Fibroblast of skin of back (primary cell): ENCODE measurements at regions not wholly inside any gene's neighbourhood (a gene's known extent, or its start where the extent isn't known, plus 50 kb on each side); places are given as distances from the start of the nearest gene placed in this dataset.
A peak's percentile ranks its signal among the peaks of the same experiment; 100 is the strongest.
"Not testable (repeated sequence)": the region's sequence is repeated elsewhere in the genome, so short reads cannot be mapped to it uniquely, and the experiment has no call there.

Source experiments
- DNase-seq: peaks from one replicate; pipeline ENCODE4 v3.0.0-alpha.2; 2013

DNA sequence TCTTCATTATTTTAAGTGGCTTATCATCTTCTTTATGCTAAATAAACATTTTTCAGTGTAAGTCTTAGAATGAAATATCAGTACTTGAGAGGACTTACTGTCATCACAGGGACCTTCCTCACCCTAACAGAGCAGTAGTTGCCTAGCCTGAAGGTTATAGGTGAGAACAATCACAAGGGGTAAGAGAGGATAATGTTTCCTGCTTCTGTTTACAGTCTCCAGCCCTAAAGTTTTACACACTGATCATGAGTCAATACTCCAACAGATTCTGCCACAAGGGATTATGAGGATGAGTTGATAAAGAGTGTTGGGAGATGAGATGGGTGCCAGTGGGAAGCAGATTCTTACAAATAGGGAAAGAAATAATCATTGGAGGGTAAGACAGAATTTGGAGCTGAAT lies 265.1 kb upstream of the DAB2 start:
- DNase-seq = no peak

DNA sequence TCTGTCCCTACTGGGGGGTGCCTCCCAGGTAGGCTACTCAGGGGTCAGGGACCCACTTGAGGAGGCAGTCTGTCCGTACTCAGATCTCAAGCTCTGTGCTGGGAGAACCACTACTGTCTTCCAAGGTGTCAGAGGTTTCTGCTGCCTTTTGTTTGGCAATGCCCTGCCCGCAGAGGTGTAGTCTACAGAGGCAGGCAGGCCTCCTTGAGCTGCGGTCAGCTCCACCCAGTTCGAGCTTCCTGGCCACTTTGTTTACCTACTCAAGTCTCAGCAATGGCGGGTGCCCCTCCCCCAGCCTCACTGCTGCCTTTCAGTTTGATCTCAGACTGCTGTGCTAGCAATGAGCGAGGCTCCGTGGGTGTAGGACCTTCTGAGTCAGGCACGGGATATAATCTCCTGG lies 263.1 kb upstream of the DAB2 start:
- not testable (repeated sequence) for DNase-seq

DNA sequence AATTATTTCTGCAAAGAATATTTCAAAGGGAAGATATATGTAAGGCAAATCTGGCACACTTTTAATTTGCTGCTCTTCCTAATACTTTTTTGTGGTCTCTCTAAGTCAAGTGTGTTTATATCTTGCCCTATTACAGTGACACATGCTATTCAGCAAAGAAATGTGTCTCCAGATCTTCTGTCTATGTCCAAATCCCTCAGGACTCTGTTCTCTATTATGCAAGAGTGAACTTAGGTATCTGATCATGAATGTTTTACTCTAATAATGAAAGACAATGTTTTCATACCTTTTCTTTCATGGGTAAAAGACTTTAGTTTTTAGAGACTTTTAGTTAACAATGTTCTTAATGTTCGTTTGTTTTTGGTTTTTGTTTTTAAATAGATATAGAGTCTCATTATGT lies 255.4 kb upstream of the DAB2 start:
- DNase-seq = no peak

DNA sequence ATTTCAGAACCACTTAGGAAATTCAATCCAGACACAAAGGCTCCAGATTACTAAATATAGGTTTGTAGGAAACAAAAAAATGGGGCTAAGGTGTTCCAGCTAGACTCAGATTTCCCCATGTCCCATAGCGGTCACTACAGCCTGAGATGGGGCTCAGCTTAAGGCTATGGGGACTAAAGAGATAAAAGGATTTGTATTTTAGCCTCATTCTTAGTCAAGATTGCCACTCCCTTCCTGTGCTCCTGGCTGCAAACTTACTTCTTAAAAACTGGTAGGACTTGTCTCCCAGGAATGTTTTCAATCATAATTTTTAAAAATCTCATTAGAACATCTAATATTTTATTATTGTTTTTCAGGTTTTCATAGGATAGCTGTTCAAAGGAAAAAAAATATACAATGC lies 253.8 kb upstream of the DAB2 start:
- DNase-seq = no peak

DNA sequence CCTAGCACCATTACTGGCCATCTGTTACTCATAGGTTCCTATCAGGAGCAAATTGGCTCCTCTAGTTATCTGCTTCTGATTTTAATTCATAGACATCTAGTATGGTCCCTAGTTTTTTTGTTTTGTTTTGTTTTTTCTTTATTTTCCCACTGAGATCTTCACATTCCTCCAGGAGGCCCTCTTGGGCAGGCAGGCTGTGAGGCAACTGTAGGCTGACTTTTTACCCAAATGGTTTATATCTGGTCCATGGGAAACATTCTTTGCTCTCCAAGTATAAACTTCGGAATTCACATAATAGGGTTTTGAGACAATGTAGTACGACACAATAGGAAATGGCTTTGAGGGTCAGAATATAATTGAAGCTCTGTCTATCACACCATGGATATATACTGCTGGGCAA lies 250.9 kb upstream of the DAB2 start:
- peak; percentile 38 for DNase-seq

DNA sequence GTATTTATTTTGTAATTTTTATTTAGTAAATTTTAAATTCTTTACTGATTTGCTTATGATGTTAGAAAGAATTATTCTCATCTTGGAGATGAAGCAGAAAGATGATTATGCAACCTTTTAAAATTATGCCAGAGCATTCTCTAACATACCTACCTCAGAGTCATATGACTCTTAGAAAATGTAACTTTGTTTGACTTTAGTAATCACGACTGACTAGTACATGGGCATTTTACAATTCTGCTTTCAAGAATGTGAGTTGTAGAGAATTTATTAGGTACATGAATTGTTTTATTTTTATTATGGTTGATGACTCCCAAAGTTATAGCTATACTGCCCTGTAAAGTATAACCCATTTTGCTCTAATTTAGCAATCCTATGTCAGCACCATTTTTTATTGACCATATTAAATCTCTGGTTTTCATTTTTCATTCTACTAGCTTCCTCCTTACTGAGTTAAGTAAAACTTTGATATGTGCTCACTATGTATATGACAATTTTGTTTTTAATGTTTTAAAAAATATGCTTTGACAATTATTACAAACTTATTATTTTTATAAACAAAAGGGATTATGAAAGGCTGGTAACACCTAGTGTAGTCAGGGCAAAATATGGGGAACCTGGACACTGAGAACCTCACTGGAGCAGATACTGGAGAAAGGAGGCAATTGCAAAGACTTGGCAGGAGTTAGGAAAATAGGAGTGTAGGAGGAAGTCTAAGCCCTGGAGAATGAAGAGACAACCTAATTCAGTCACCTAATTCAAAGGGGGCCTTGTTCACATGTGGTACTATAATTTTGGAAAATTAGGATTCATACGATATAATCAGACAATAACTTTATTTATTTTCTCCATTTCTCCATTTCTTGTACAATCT lies 249.7 kb upstream of the DAB2 start:
- DNase-seq = no peak

DNA sequence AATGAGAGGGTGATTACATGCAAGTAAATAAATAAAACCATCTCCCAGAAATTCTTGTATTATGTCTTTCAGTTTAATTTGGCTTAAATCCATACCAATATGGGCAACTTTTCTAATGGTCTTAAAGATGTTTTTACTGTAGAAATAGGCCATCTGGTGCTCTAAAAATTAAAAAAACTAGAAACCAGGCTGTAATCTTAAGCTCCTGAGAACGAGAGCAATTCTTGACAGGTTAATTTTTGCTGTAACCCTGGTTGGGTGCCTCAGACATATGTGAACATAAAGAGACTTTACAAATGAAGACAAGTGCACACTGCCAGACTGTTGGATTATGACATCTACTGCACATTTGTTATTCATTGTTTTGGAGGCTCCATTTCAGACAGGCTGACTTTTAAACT lies 246.8 kb upstream of the DAB2 start:
- DNase-seq = peak; percentile 17

DNA sequence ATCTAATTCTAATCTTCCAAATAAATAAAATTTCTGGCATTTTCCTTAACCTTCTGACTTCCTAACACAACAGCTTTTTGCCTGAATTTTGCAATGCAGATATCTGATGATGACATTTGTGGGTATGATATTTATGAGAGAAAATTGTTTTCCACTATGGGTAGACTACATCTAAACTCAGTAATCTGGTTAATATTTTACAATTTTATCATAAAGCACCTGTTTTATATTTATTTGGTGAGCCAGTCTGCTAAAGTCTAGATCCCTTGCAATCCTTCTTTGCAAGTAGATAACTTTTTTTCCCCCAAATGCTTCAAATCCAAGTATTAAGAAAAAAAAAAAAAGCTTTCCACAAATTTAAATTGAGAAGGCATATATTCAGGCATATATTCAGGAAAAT lies 246.2 kb upstream of the DAB2 start:
- DNase-seq = no peak

DNA sequence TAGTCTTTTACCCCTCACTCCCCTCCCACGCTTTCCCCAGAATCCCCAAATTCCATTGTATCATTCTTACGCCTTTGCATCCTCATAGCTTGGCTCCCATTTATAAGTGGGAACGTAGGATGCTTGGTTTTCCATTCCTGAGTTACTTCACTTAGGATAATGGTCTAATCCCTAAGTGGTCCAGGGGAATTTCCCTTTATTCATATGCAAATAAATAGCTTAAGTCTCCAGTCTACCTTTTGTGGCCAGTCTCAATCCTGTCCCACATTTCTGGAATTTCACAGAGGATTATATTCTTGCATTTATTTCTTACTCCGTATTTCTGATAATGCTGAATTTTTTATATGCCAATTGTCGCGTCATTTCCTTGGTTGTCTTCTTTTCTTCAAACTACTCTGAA lies 245.6 kb upstream of the DAB2 start:
- no peak for DNase-seq

DNA sequence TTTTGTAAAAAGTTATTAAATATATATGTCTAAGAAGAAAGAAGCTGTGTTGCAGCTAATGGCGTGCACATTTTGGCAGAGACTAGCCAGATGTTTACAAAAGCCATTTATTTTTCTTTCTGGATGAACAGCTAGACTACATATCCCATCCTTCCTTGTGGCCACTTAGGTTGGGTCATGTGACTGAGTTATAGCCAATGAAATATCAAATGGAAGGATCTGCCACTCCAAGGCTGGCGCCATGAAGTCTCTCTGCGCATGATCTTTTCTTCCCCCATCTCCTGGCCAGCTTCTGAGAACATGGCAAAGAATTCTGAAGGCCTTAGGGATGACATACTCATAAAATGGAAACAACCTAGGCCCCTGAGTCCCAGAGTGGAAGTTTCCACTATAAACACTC lies 244.2 kb upstream of the DAB2 start:
- no peak for DNase-seq

DNA sequence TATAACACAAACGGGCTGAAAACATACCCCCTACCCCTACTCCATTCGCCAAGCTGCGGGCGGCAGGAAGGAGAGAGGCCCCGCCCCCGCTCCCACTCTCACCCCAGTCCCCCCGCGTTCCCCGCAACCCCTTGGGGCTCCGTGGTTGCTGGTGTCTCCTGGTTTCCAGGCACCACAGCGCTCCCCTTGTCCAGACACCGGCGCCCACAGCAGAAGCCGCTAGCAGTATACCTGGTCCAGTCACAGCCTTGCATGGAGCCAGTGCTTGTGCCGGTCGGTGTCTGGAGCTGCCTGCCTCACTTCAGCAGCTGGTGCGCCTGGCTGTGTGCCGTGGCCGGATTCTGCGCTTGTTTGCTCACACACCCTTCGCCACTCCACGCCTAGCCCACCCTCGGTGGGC lies 240.5 kb upstream of the DAB2 start:
- no peak for DNase-seq

DNA sequence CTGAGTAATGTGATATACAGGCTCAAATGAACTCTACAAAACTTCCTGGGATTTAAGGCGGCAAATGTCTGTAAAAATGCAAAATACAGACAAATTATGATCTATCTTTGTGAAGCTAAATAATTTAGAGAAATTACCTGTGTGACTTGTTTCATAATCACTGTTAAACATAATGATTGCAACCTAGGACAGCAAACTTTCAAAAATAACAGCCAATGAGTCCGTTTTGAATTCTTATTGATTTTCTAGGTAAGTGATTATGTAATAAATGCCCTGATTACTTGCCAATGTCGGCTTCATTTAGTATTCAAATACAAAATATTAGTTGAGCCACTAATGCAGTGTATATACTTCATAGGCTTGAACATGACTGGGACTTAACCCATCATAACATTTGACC lies 238.2 kb upstream of the DAB2 start:
- DNase-seq = no peak

DNA sequence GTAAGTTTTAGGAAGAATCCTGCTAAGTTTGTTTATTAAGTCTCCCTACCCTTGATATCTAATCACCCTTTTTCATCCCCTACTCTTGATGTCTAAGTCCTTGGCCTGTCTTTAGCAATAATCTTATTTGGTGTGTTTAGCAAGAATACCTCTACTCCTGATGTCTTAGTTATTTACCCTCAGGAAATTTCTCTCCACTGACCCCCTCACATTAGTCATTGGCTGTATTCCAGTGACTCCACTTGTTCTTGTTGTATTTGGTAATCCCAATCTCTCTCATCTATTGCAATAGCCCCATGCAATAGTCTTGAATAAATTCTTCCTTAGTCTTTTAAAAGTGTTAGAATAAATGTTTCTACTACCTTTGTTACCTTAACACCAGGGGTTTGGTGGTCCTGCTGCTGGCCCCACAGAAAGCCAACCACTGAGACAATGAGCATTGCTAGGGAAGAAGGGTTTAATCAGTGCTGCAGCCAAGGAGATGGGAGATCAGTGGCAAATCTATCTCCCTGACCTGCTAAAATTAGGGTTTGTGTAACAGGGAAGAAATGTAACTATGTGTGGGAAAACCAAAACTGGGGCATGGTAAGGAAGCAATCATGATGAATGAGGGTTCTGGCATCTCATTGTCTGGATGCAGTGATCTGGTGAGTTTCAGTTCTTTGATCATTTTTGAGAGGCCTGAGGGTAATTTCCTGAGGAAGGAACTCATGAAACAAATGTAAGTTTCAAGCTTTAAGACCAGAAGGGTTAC lies 236.4 kb upstream of the DAB2 start:
- peak; percentile 85 for DNase-seq

DNA sequence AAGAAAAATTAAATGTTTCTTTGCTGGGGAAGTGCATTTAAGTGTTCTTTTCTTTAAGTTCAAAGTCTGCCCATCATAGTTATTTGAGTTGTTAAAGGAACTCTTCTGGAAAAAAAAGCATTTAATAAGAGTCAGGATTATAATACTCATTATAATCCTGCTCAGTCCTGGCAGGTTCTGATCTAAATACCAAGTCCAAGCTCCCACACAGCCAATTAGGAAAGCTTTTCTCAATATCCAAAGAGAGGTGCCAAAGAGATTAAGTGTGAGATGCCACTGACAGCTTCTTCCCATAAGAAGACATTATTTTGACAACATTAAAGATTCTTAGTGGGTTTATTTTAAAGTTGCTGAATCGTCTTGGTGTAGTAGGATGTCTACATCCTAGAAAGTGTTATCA lies 235.2 kb upstream of the DAB2 start:
- no peak for DNase-seq

DNA sequence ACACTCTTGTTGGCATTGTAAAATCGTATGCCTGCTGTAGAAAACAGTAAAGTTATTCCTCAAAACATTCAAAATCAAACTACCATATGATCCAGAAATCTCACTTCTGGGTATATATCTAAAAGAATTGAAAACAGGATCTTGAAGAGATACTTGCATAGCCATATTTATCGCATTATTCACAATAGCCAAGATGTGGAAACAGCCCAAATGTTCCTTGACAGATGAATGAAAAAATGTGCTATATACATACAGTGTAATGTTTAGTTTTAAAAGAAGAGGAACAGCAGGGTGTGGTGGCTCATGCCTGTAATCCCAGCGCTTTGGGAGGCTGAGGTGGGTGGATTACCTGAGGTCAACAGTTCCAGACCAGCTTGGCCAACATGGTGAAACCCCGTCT lies 234.1 kb upstream of the DAB2 start:
- peak; percentile 54 for DNase-seq

DNA sequence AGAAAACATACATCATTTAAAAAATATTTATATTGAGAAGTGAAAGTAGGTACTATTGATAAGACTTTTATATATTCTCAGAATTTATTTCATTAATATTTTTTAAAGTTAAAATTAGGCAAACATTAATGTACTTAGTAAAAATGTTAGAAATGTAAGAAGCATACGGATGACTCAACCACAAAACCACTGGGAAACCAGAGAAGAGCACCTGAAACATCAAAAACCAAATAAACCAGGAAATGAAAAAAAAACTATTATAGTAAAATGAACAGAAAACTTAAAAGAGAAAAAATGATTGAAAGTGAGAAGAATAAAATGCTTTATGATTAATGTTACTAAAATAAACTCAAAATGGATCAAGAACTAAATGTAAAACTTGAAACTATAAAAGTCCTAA lies 233.2 kb upstream of the DAB2 start:
- peak; percentile 12 for DNase-seq

DNA sequence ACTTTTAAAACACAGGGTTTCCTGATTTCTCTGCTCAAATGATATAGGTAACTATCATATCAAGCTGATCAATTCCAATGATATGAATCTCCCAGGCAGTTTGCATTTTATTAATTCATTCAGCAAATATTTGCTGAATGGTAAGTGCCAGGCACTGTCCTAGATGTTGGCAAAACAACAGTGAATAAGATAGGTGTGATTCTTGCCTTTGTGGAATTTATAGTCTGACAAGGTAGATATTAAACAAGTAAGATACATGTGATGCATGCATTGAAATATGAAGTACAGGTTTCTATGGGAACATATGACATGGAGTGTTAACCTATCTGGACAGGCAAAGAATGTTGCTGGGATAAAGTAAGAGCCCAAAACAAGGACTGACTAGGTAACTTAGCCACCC lies 231.8 kb upstream of the DAB2 start:
- DNase-seq = no peak

DNA sequence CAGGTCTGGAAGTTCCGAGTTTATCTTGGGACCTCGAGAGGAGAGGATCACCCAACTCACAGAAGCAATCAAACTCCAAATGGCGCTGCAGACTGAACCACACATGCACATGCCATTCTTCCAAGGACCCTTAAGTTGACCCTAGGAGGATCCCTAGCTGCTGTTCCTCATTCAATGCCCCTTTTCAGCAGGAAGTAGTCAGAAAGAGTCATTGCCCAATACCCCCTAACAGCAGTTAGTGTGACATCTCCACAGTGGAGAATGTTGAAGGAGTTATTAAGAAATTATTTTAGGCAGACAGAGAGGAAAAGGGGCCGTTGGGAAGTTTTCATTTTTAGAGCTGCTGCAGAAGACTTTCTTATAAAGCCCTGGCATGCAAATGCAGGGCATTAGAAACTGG lies 229.9 kb upstream of the DAB2 start:
- no peak for DNase-seq

DNA sequence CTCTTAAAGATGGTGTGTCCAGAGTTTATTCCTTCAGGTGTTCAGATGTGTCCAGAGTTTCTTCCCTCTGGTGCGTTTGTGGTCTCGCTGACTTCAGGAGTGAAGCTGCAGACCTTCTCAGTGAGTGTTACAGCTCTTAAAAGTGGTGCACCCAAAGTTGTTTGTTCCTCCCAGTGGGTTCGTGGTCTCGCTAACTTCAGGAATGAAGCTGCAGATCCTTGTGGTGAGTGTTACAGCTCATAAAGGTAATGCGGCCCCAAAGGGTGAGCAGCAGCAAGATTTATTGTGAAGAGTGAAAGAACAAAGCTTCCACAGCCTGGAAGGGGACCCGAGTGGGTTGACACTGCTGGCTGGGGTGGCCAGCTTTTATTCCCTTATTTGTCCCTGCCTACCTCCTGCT lies 227.7 kb upstream of the DAB2 start:
- not testable (repeated sequence) for DNase-seq

DNA sequence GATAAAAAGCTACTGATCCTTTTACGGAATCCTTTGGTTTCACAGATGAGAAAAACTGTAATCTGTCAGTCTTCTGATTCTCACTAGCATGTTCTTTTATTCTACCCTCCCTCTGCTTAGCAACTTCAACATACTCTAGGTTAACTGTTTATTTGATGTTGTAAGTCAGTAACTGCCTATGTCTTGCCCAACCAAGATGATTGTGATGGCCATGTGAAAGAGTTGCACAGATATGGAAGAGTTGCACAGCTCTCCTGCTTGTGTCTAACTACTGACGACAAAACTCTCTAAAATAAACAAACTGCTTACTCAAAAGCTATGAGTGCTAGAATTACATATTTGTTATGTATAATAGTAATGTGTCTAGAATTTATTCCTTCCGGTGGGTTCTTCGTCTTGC lies 227.3 kb upstream of the DAB2 start:
- DNase-seq = no peak

DNA sequence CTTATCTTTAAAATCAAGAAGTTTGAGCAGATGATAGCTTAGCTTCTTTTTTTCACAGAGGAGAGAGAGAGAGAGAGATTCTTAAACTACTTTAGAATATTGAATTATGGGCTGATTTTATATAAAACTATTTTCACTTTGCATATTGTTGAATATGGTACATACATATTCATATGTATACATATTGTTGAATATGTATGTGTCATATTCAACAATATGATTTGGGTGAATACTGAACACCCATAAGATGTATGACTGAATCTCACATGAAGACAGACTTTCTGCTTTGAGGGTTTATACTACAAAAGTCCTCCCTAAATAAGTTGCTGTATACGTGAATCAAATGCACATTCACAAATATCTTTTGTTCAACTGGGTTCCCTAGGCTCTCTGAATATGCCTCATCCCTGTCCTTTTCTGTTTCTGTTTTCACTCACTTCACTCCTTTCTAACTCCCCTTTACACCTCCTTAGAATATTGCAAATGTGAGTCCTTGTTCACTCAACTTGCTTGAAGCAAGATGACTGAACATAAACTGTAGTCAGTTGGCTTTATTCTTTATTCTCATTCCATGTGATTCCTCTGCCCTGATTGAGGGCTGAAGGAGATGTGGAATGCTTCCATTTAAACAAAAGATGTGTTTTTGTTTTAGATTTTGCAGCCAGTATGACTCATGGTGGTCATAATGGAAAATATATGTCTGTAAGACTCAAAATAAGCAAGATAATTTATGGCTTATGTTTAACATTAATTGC lies 225.4 kb upstream of the DAB2 start:
- peak; percentile 80 for DNase-seq

DNA sequence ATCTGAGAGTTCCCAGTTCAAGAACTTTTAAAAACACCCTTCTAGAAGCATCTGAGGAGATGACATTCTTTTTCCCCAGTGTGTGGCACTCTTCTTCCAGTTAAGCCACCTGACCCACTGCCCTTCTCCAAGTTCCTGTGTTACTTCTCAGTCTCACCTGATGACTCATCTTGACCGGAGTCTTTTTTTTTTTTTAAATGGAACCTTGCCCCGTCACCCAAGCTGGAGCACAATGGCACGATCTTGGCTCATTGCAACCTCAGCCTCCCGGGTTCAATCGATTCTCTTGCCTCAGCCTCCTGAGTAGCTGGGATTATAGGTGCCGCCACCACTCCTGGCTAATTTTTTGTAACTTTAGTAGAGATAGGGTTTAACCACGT lies 224.1 kb upstream of the DAB2 start:
- peak; percentile 56 for DNase-seq

DNA sequence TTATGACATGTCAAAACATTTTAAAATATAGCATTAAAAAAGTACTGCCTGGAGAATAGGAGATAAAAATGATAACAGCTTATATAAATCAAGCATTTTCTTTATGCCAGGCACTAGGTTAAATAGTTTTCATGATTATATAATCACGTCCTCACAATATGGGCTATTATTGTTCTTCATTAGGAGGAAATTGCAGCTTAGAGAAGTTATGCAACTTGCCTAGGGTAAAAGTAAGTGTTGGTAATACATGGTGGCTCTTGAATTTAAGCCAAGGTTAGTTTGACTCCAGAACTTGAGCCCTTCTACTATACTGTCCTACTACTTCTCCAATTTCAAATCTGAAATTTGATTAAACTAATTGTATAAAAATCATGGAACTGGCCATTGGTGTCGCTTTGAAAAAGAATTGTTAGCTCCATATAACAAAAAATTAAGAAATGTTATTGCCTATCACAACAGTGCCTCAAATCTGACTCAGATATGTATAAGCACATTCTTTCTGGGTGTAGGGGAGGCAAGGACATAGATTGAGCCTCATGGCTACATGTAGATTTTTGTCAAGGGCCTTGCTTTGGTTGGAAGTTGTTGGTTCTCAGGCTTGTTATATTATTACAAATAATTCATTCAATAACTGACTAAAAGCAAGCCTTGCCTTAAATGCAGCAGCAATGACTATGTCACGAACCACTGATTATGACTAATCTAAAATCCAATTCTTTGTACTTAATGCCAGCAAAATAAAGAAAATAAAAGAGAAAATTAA lies 223.5 kb upstream of the DAB2 start:
- peak; percentile 61 for DNase-seq
